HCT116 (cell line): ENCODE measurements at regions not wholly inside any gene's neighbourhood (a gene's known extent, or its start where the extent isn't known, plus 50 kb on each side); places are given as distances from the start of the nearest gene placed in this dataset.

Experiments
- ATAC-seq: fragments of 200-7000 bp; cut with Tn5 transposase; 2 replicates; pipeline ENCODE4 v1.9.1; 2020; ENCODE audit warnings: mild to moderate bottlenecking, moderate library complexity
- BruUV-seq: library from RNA; stranded (reverse); fragments of 400-500 nt; replicated peaks from 2 replicates; lab custom pipeline; 2021; lab: Mats Ljungman, UMichigan
- CTCF ChIA-PET: fragments of 300-600 bp; sonication (Branson Sonifier 250); formaldehyde crosslinking; loops from one replicate; lab custom pipeline; 2021; ENCODE audit warnings: antibody characterized with exemption; lab: Charles Lee
- POLR2A ChIA-PET: fragments of 300-600, 350-600 bp; sonication (Branson Sonifier 250); formaldehyde crosslinking; loops from one replicate; lab custom pipeline; 2021; ENCODE audit warnings: antibody characterized with exemption; lab: Charles Lee
- RAD21 ChIA-PET, 2 experiments: fragments of 300-600 bp; sonication (Branson Sonifier 250); formaldehyde crosslinking; loops; one replicate each; lab custom pipeline; 2023; ENCODE audit warnings: low total read pairs in 2 of 2; ENCODE audit not compliant: uncharacterized antibody in 2 of 2, unreplicated experiment in 2 of 2, low non-redundant PET in 1 of 2; lab: Charles Lee
- DNase-seq: peaks from one replicate; pipeline ENCODE4 v3.0.0-alpha.2; 2010; ENCODE audit warnings: low read depth, low spot score
- H2AFZ ChIP-seq: fragments of 200-600 bp; shearing (Covaris generic), sonication (generic); 2 replicates; pipeline ENCODE4 v1.6.1; 2017; ENCODE audit warnings: low read depth, mixed run types, mixed read lengths, antibody characterized with exemption, low read length; ENCODE audit not compliant: poor library complexity, severe bottlenecking
- H3K27ac ChIP-seq: 2 replicates; pipeline ENCODE4 v1.5.1; 2012; ENCODE audit warnings: low read depth, low read length
- H3K27me3 ChIP-seq: fragments of 200-600 bp; sonication (generic); 2 replicates; pipeline ENCODE4 v1.6.1; 2016; ENCODE audit warnings: mixed run types, low read length, mixed read lengths; ENCODE audit not compliant: insufficient read depth
- H3K36me3 ChIP-seq, 2 experiments: fragments of 200-500 bp in 1 of 2; fragments of 200-600 bp in 1 of 2; sonication (Bioruptor generic) in 1 of 2; sonication (generic) in 1 of 2; 2 replicates each; pipeline versions ENCODE4 v1.5.1 to v1.6.1; 2014 to 2016; ENCODE audit warnings: low read length in 2 of 2, inconsistent platforms in 1 of 2, mixed read lengths in 1 of 2, mixed run types in 1 of 2; ENCODE audit not compliant: insufficient read depth in 2 of 2, control insufficient read depth in 1 of 2
- H3K4me1 ChIP-seq, 2 experiments: fragments of 200-600 bp in 1 of 2; sonication (generic) in 1 of 2; 2 replicates each; pipeline versions ENCODE4 v1.5.1 to v1.6.1; 2012 to 2017; ENCODE audit warnings: low read length in 2 of 2, inconsistent platforms in 1 of 2, mild to moderate bottlenecking in 1 of 2, mixed read lengths in 1 of 2, mixed run types in 1 of 2, moderate library complexity in 1 of 2; ENCODE audit not compliant: insufficient read depth in 2 of 2, control insufficient read depth in 1 of 2
- H3K4me2 ChIP-seq: fragments of 200-600 bp; sonication (generic); 2 replicates; pipeline ENCODE4 v1.6.1; 2017; ENCODE audit warnings: mixed run types, low read length, mixed read lengths
- H3K4me3 ChIP-seq, 2 experiments: fragments of 200-600 bp in 1 of 2; sonication (generic) in 1 of 2; replicated peaks in 1 of 2; 2 replicates each; pipeline ENCODE4 v1.5.1; 2011 to 2016; ENCODE audit warnings: low read length in 2 of 2, control low read depth in 1 of 2, low read depth in 1 of 2, mild to moderate bottlenecking in 1 of 2, mixed read lengths in 1 of 2, mixed run types in 1 of 2
- H3K79me2 ChIP-seq: fragments of 200-600 bp; sonication (generic); 2 replicates; pipeline ENCODE4 v1.6.1; 2017; ENCODE audit warnings: mild to moderate bottlenecking, mixed run types, low read length, moderate library complexity, mixed read lengths; ENCODE audit not compliant: insufficient read depth
- H3K9ac ChIP-seq: fragments of 200-600 bp; sonication (generic); 2 replicates; pipeline ENCODE4 v1.6.1; 2016; ENCODE audit warnings: low read length, mixed read lengths
- H3K9me2 ChIP-seq: fragments of 200-600 bp; sonication (generic), shearing (Covaris generic); 2 replicates; pipeline ENCODE4 v1.6.1; 2017; ENCODE audit warnings: mixed run types, mild to moderate bottlenecking, moderate library complexity; ENCODE audit not compliant: insufficient read depth
- H3K9me3 ChIP-seq, 2 experiments: fragments of 200-500 bp in 1 of 2; fragments of 200-600 bp in 1 of 2; sonication (Bioruptor generic) in 1 of 2; sonication (generic) in 1 of 2; 2 replicates each; pipeline ENCODE4 v1.6.1; 2014 to 2017; ENCODE audit warnings: low read length in 2 of 2, mixed read lengths in 2 of 2, inconsistent platforms in 1 of 2, low read depth in 1 of 2, mild to moderate bottlenecking in 1 of 2, mixed run types in 1 of 2, moderate library complexity in 1 of 2; ENCODE audit not compliant: control insufficient read depth in 1 of 2, insufficient read depth in 1 of 2
- H4K20me1 ChIP-seq: fragments of 200-600 bp; sonication (generic), shearing (Covaris generic); 2 replicates; pipeline ENCODE4 v1.6.1; 2017; ENCODE audit warnings: mixed run types, mild to moderate bottlenecking, moderate library complexity; ENCODE audit not compliant: insufficient read depth
- ATF3 ChIP-seq: IDR thresholded peaks from 2 replicates; pipeline ENCODE4 v1.6.1; 2012
- CEBPB ChIP-seq: IDR thresholded peaks from 2 replicates; pipeline ENCODE4 v1.6.1; 2012; ENCODE audit warnings: low read depth
- ELF1 ChIP-seq: IDR thresholded peaks from 2 replicates; pipeline ENCODE4 v1.6.1; 2012; ENCODE audit warnings: low read depth, borderline replicate concordance
- FOSL1 ChIP-seq: IDR thresholded peaks from 2 replicates; pipeline ENCODE4 v1.6.1; 2012; ENCODE audit warnings: low read depth
- JUND ChIP-seq: IDR thresholded peaks from 2 replicates; pipeline ENCODE4 v1.6.1; 2012
- MAX ChIP-seq: IDR thresholded peaks from 2 replicates; pipeline ENCODE4 v1.6.1; 2012
- REST ChIP-seq: IDR thresholded peaks from 2 replicates; pipeline ENCODE4 v1.6.1; 2012; ENCODE audit warnings: low read depth
- TCF7L2 ChIP-seq: IDR thresholded peaks from 2 replicates; pipeline ENCODE4 v1.7.0; 2011; ENCODE audit warnings: borderline replicate concordance, inconsistent platforms; ENCODE audit not compliant: insufficient read depth, insufficient read length; ENCODE audit errors: extremely low read depth
- ZFX ChIP-seq: fragments of 450-650 bp; IDR thresholded peaks from 2 replicates; pipeline ENCODE4 v1.6.1; 2017
- intact Hi-C: fragments of 100-400 bp; cut with micrococcal nuclease; formaldehyde crosslinking; loops from 2 replicates; pipeline ENCODE4 v1.10.0; 2022

- TF ChIP-seq REST (no peak), ATF3 (no peak), TCF7L2 (no peak)
Measured at GRCh38 chr5:30981576-30981975, 211.9 kb upstream of the CDH6 start (continued).

- DNase-seq (no peak), ATAC-seq (no peak)
- BruUV-seq = no TSS peak
- intact Hi-C loops = no loop called here
- H3K4me1 ChIP-seq = no peaks in the 10 kb centered on the region
- H3K79me2 ChIP-seq = no peaks in the 10 kb centered on the region
- no peak overlapping the region for H2AFZ ChIP-seq
- ChIA-PET CTCF (no interaction called here), POLR2A (no interaction called here), RAD21 (no interaction called here)
- no peak overlapping the region for H3K27ac ChIP-seq
- H3K9me3 ChIP-seq = peaks cover 9 to 23% of the 10 kb centered on the region in 2 experiments; a peak in 2 of 4 replicates
- H3K4me3 ChIP-seq = no peak overlapping the region
- no peaks in the 10 kb centered on the region for H3K9me2 ChIP-seq
- no peak overlapping the region for H3K4me2 ChIP-seq
- no peaks in the 10 kb centered on the region for H3K27me3 ChIP-seq
- H3K36me3 ChIP-seq = no peaks in the 10 kb centered on the region
- no peaks in the 10 kb centered on the region for H4K20me1 ChIP-seq
- TF ChIP-seq TCF7L2 (no peak), CEBPB (no peak), MAX (no peak), FOSL1 (no peak), JUND (no peak), ZFX (no peak), ELF1 (no peak)
- H3K9ac ChIP-seq = no peak overlapping the region
Measured at GRCh38 chr5:30968971-30969370, 224.5 kb upstream of the CDH6 start.
